Sigmoid colon (tissue), 6 donors: ENCODE measurements at regions not wholly inside any gene's neighbourhood (a gene's known extent, or its start where the extent isn't known, plus 50 kb on each side); places are given as distances from the start of the nearest gene placed in this dataset.
A peak's percentile ranks its signal among the peaks of the same experiment; 100 is the strongest.

Source experiments
- DNase-seq: peaks from one replicate; pipeline ENCODE4 v3.0.0-alpha.2; 2019
- H3K27ac ChIP-seq, 4 donors: fragments of 200-600 bp; sonication (generic); one replicate each; pipeline ENCODE4 v1.5.1; 2016 to 2019; ENCODE audit warnings: mild to moderate bottlenecking in 1 of 4
- H3K27me3 ChIP-seq, 3 donors: fragments of 200-600 bp; sonication (generic); one replicate each; pipeline ENCODE4 v1.5.1; 2019; ENCODE audit warnings: mild to moderate bottlenecking in 1 of 3
- H3K36me3 ChIP-seq, 4 donors: fragments of 200-600 bp; sonication (generic); one replicate each; pipeline ENCODE4 v1.5.1; 2016 to 2019
- H3K4me1 ChIP-seq, 4 donors: fragments of 200-600 bp; sonication (generic); one replicate each; pipeline ENCODE4 v1.5.1; 2017 to 2019
- H3K4me3 ChIP-seq, 4 donors: fragments of 200-600 bp; sonication (generic); one replicate each; pipeline ENCODE4 v1.5.1; 2017 to 2019; ENCODE audit warnings: mild to moderate bottlenecking in 2 of 4, moderate library complexity in 1 of 4
- H3K9me3 ChIP-seq, 4 donors: fragments of 200-600 bp in 3 of 4; sonication (generic) in 3 of 4; one replicate each; pipeline versions ENCODE4 v1.5.1 to v1.6.1; 2013 to 2019
- CTCF ChIP-seq, 4 experiments: fragments of 450-650 bp in 3 of 4; fragments of 200-600 bp in 1 of 4; IDR thresholded peaks; one replicate each; pipeline ENCODE4 v1.5.1; 2016 to 2019; ENCODE audit warnings: antibody characterized with exemption in 4 of 4, mild to moderate bottlenecking in 3 of 4, moderate library complexity in 2 of 4
- EP300 ChIP-seq, 4 donors: sonication (generic); formaldehyde crosslinking; IDR thresholded peaks; one replicate each; pipeline ENCODE4 v1.6.1; 2017; ENCODE audit warnings: antibody characterized with exemption in 4 of 4
- POLR2A ChIP-seq, 2 donors: fragments of 450-650 bp; IDR thresholded peaks; one replicate each; pipeline ENCODE4 v1.6.1; 2016; ENCODE audit warnings: antibody characterized with exemption in 2 of 2, mild to moderate bottlenecking in 2 of 2, moderate library complexity in 2 of 2
- POLR2AphosphoS5 ChIP-seq, 4 donors: sonication (generic); formaldehyde crosslinking; IDR thresholded peaks; one replicate each; pipeline ENCODE4 v1.6.1; 2017; ENCODE audit warnings: antibody characterized with exemption in 4 of 4
- WGBS, 2 donors: extraction: QIAGEN DNeasy Blood & Tissue Kit; methylation state at CpG; one replicate each; pipeline ENCODE4 v1.1.7; 2013; 5-methylcytosine and 5-hydroxymethylcytosine counted together
- intact Hi-C: fragments of 100-400 bp; cut with DNase I; formaldehyde crosslinking; loops from one replicate; pipeline ENCODE4 v1.15.1; 2023
- donor health status: healthy with polysubstance abuse.
- donor health status: healthy.

GRCh38 chr1:14304381-14304865 lies 294.1 kb upstream of the KAZN start:
- WGBS, 2 donors = 75 to 83% methylated on average over 7 of the region's 7 CpGs
- peaks cover 0 to 29% (median 23%) of the 10 kb centered on the region in 4 donors for H3K4me1 ChIP-seq
- H3K27ac ChIP-seq = peak overlapping the region; percentile 37 to 76 (median 58)
- TF ChIP-seq POLR2A (IDR thresholded peaks at IDR 0.05) (no peak), CTCF (IDR thresholded peaks at IDR 0.05) (no peak), EP300 (IDR thresholded peaks at IDR 0.05) (peak in 1 of 4 donors; percentile 31), POLR2AphosphoS5 (IDR thresholded peaks at IDR 0.05) (peak in 3 of 4 donors; percentile 51 to 65 (median 60))
- H3K27me3 ChIP-seq = no peaks in the 10 kb centered on the region
- no peaks in the 10 kb centered on the region for H3K36me3 ChIP-seq
- no peak overlapping the region for H3K4me3 ChIP-seq
- peak; percentile 68 for DNase-seq
- intact Hi-C loops = no loop called here
- no peaks in the 10 kb centered on the region for H3K9me3 ChIP-seq

- 93 to 95% methylated on average over 2 of the region's 2 CpGs for WGBS, 2 donors
Observed at GRCh38 chr1:14308460-14308859, 290.0 kb upstream of the KAZN start.

GRCh38 chr1:14309984-14310383 lies 288.5 kb upstream of the KAZN start:
- intact Hi-C loops = no loop called here
- Histone ChIP-seq H3K27me3 (no peaks in the 10 kb centered on the region), H3K36me3 (no peaks in the 10 kb centered on the region), H3K27ac (no peak overlapping the region), H3K4me3 (no peak overlapping the region), H3K9me3 (no peaks in the 10 kb centered on the region), H3K4me1 (peaks cover 0 to 16% (median 15%) of the 10 kb centered on the region in 4 donors)
- 93 to 97% methylated on average over 3 of the region's 3 CpGs for WGBS, 2 donors
- no peak for DNase-seq
- no peak for TF ChIP-seq POLR2A (IDR thresholded peaks at IDR 0.05)
- TF ChIP-seq EP300 (IDR thresholded peaks at IDR 0.05) = no peak
- TF ChIP-seq CTCF (IDR thresholded peaks at IDR 0.05) = no peak
- TF ChIP-seq POLR2AphosphoS5 (IDR thresholded peaks at IDR 0.05) = no peak

More at GRCh38 chr1:14308460-14308859, 290.0 kb upstream of the KAZN start:
- peaks cover 0 to 29% (median 23%) of the 10 kb centered on the region in 4 donors for H3K4me1 ChIP-seq
- H3K4me3 ChIP-seq = no peak overlapping the region
- TF ChIP-seq POLR2AphosphoS5 (IDR thresholded peaks at IDR 0.05) (no peak), POLR2A (IDR thresholded peaks at IDR 0.05) (no peak), CTCF (IDR thresholded peaks at IDR 0.05) (no peak), EP300 (IDR thresholded peaks at IDR 0.05) (no peak)
- H3K27me3 ChIP-seq = no peaks in the 10 kb centered on the region
- no peak overlapping the region for H3K27ac ChIP-seq
- H3K9me3 ChIP-seq = no peaks in the 10 kb centered on the region
- H3K36me3 ChIP-seq = no peaks in the 10 kb centered on the region
- no peak for DNase-seq
- intact Hi-C loops = no loop called here

- no peak for DNase-seq
- intact Hi-C loops = no loop called here
- 94 to 96% methylated on average over 9 of the region's 9 CpGs for whole genome bisulfite sequencing, 2 donors
- H3K36me3 ChIP-seq = no peaks in the 10 kb centered on the region
- no peaks in the 10 kb centered on the region for H3K9me3 ChIP-seq
- no peak overlapping the region for H3K4me3 ChIP-seq
- no peak for TF ChIP-seq EP300 (IDR thresholded peaks at IDR 0.05)
- no peak for TF ChIP-seq POLR2AphosphoS5 (IDR thresholded peaks at IDR 0.05)
- TF ChIP-seq POLR2A (IDR thresholded peaks at IDR 0.05) = no peak
- no peak for TF ChIP-seq CTCF (IDR thresholded peaks at IDR 0.05)
- H3K4me1 ChIP-seq = peaks cover 0 to 11% (median 10%) of the 10 kb centered on the region in 4 donors
- H3K27me3 ChIP-seq = no peaks in the 10 kb centered on the region
- H3K27ac ChIP-seq = no peak overlapping the region
Observed at GRCh38 chr1:14310476-14310875, 288.0 kb upstream of the KAZN start.
